OCI-M1 (cell line): ENCODE measurements at regions not wholly inside any gene's neighbourhood (a gene's known extent, or its start where the extent isn't known, plus 50 kb on each side); places are given as distances from the start of the nearest gene placed in this dataset.

Source experiments
- DNase-seq: peaks from one replicate; lab custom pipeline; 2025; lab: John Stamatoyannopoulos, UW

- DNase-seq: peak; percentile 33
These were observed 93.6 kb downstream of the NCR2 start for GRCh38 chr6:41428996-41429421.

- DNase-seq: no peak
These were observed 94.4 kb downstream of the NCR2 start for GRCh38 chr6:41429506-41430504.

GRCh38 chr6:41430875-41431274 lies 95.5 kb downstream of the NCR2 start:
- no peak for DNase-seq

DNA sequence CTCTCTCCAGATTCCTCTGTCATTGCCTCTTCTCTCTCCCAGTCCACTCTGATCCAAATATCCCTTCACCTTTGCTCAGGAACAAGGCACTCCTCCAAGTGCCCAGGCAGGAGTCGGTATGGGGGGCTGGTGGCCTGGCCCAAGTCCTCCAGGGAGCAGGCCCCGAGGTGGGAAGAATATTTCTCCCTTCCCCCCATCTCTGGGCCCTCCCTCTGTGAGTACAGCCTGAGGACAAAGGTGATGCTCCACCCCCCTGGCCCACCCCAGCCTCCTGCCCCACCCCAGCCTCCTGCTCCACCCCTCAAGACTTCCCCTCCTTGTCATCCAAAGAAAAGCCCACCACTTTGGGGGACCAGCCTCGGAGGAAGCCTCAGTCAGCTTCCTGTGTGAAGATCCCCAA lies 96.9 kb downstream of the NCR2 start:
- DNase-seq: no peak

- no peak for DNase-seq
These were observed 99.5 kb downstream of the NCR2 start for GRCh38 chr6:41434803-41435481.

- no peak for DNase-seq
These were observed 102.2 kb downstream of the NCR2 start for GRCh38 chr6:41437604-41438003.

DNA sequence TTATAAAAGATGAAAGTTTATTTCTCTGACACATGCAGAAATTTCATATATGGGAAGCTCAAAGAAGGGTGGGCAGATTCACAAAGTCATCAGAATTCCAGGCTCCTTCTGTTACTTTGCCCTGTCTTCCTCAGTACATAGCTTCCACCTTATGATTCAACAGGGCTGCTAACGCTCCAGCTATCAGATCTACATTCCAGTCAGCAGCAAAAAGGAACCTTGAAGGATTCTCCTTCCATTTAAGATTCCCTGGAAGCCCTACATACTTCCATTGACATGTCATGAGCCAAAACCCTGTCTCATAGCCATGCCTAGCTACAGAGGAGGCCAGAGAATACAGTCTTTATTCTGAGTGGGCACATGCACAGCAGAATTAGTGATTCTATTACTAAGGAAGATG lies 103.3 kb downstream of the NCR2 start:
- DNase-seq: no peak

DNA sequence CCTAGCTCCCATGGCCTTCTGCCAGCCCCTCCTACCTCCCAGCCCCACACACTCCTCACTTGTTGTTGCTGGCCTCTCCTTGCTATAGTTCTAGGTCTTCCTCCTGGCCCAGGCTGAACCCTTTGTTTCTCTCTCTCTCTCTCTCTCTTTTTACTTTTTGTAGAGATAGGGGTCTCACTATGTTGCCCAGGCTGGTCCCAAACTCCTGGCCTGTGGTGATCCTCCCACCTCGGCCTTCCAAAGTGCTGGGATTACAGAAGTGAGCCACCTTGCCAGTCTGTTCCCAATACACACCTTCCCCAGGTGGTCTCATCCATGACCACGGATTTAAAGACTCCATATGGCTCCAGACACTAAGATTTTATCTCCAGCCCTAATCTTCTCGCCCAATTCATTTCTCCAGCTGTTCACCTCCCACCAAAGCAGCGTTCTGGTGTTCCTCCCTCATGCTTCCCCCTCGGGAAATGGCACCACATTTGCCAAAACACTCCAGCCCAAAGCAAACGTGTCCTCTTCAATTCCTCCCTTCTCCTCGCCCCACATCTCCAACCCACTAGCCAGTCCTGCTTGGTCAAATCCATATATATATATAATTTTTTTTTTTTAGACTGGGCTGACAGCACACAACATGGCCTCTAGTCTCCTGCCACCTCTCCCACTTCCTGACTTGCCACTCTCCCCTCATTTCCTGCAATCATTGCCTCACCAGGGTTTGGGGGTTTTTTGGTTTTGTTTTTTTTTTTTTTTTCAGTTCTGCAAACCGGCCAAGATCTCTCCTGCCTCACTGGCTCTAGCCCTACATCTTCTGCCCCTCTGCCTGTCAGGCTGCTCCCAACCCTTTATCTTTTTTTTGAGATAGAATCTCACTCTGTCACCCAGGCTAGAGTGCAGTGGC lies 104.4 kb downstream of the NCR2 start:
- no peak for DNase-seq

GRCh38 chr6:41440958-41441357 lies 105.2 kb upstream of the FOXP4 start:
- DNase-seq: no peak

GRCh38 chr6:41441598-41442351 lies 104.4 kb upstream of the FOXP4 start:
- no peak for DNase-seq

DNA sequence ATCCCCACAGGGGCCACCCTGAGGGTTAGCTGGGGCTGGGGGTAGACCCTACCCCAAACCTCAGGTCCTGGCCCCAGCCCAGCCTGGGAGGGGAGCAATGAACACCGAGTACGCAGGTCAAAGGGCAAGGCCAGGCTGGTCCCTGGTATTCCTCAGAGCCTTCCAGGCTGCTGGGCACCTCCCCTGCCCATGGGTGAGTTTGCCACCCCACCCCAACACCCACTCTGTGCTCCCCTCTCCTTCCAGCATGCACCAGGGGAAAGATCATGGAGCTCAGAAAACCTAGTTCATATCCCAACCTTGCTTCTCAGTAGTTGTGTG lies 103.9 kb upstream of the FOXP4 start:
- no peak for DNase-seq

DNA sequence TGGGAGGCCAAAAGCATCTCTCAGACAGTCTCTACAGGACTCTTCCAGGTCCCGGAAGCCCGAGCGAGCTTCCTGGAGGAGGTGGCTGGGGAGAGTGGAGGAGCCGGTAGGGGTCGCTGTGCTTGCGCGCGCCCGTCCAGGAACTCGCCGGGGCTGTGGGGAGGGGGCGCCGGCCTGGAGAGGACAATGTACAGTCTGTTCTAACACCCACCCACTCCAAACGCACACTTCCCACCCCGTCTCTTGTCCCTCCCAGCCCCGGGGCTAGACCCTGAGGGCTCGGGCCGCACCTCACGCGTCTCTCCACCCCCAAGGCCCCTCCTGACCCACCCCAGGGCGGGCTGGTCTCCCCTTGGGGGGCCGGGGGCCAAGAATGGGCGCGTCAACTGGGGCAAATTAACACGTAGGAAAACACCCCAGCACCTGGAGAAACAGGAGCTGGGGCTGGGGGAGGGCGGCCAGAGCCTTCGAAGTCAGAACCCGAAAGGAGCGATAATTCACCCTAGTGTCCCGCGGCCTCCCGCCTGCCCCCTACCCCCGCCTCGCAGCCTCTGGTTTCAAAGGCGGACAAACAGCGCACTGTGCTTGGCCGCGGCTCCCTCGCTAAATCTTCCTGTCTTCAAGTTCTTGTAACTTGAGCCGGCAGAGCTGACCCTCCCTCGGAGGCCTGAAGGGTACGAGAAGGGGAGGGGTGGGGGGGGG lies 103.2 kb upstream of the FOXP4 start:
- DNase-seq: peak; percentile 51

DNA sequence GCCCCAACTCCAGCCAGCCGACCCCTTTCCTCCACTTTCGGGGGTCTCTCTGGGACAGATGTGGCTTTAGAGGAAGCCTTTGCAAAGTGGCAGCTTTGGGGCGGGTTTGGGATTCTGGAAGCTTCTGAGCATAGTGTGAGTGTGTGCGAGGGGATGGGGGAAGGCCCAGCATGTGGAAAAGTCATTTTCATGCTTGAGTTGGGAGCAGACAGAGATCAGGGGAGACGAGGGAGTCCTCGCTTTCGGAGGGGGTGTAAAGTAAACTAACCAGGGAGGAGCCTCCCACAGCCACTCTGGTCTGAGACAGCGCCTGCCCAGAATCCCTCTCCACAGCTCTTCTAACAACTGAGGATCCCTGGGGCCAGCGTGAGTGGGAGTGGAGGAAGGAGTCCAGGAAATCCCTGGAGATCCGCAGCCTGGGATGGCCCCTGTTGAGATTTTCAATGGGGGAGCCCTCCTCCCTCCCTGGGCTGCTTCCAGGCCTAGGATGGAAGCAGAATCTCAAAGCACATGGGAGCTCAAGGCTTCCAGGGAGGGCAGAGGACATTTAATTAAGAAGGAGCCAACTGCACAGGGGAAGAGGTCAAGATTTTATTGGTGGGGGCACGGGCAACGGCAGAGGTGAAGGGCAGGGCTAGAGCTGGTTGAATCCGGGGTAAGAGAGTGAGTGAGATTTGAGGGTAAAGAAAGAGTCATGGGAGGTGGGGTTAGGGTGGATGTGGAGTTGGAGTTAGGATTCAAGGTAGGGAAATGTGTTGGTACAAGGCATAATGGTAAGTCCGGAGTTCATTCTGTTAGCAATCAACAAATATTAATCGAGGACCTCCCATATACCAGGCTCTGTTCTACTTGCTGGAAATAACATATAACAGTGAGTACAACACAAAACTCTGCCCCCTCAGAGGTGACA lies 102.3 kb upstream of the FOXP4 start:
- no peak for DNase-seq

- no peak for DNase-seq
These were observed 100.9 kb upstream of the FOXP4 start for GRCh38 chr6:41445261-41445660.

GRCh38 chr6:41446132-41446531 lies 100.0 kb upstream of the FOXP4 start:
- no peak for DNase-seq

DNA sequence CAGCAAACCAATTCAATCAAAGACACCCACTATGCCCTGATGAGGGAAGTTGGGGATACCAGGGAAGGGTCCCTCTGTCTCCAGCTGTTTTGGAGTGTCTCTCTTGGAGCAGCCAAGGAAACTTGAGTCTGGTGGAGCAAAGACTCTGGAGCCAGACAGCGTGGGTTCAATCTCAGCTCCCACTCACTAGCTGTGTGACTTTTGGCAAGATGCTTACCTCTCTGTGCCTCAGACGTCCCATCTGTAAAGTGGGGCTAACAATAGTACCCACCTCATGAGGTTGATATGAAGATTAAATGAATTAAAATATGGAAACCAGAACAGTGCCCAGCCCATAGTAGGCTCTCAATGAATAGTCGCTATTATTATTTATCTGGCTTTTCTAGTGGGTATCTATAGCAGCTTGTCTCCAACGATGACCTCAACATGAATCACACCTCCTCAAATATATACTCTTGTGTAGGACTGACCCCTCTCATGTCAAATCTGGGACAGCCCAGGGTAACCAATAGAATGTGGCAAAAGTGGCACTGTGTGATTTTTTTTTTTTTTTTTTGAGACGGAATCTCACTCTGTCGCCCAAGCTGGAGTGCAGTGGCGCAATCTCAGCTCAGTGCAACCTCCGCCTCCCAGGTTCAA lies 99.2 kb upstream of the FOXP4 start:
- DNase-seq: no peak

GRCh38 chr6:41448256-41448655 lies 97.9 kb upstream of the FOXP4 start:
- no peak for DNase-seq

DNA sequence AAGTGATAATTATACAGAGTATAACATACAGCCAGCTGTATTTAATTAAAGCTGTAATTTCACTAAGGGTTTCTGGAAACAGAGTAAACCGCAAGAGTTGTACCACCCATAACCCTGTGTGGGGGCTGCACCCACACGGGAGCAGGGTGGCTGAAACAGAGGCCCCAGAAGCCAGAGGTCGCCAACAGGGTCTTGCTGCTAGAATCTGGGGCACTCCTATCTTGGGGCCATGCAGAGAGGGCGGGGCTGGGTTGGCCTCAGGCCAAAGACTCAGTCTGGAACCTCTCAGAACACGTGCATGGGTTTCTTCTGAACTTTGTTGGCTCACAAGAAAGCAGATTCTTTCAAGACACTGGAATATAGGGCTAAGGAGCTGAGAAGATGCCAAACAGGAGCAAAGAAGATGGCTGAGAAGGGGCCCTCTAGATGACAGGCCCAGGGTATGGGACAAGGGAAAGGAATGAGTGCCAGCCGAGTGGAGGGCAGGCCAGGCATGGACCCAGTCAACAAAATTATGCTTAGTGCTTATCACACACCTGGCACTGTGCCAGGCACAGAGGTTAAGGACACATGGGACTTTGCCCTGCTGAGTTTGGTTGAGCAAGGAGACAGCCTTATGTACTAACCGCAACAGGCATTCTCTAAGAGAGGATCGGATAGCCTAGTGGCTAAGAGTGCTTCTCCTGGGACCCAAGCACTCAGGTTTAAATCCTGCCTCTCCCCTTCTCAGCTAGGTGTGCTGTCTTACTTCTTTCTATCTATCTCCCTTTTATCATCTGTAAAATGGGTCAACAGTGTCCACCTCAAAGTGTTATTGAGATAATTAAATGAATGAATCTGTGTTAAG lies 96.6 kb upstream of the FOXP4 start:
- peak; percentile 54 for DNase-seq
